Activated CD4-positive, alpha-beta T cell treated with anti-CD3 and anti-CD28 coated beads, Interleukin-2, Interleukin-6, amounts not matched to agents 100 ng/mL and 50 ng/mL, durations not matched to agents 16 hours and 8 hours (primary cell): ENCODE measurements at regions not wholly inside any gene's neighbourhood (a gene's known extent, or its start where the extent isn't known, plus 50 kb on each side); places are given as distances from the start of the nearest gene placed in this dataset.

ENCODE experiments used
- DNase-seq: peaks from one replicate; pipeline ENCODE4 v3.0.0-alpha.2; 2020

- no peak for DNase-seq
Observed at GRCh38 chr6:126091466-126091865, 105.1 kb downstream of the TRMT11 start.

DNA sequence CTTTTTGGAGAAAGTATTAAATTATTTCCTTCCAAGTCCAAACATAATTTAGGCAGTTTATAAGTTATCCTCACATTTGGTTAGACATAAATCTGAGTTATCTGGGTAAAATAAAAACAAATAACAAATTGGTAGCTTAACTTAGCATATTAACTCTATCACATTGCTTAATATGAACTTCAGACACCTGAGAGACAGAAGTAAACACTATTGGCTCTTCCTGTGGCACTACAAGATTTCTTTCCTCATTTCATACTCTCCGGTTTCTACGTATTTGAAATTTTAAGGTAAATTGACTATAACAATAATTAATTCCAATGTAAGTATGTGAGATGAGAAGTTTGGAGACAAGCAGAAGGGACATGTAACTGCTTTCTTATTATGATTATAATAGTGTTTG, 106.8 kb downstream of the TRMT11 start:
- DNase-seq: no peak

DNA sequence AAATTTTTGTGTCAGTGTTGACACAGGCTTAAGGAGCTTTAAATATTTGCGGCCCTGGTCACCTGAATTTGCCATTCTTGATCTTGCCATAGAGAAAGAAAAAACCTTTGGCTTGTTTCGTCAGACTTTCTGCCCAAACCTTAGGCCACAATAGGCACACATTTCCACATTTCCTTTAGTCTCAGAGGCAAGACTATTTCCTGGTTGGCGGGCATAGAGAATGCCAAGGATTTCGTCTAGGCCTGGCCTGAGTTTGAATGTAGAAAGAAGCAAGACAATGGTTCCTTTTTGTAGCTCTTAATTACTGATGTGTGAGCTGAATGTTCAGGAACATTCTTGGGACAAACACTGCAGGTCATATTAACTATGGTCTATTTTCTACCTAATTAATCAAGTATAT, 108.1 kb downstream of the TRMT11 start:
- DNase-seq: no peak

DNA sequence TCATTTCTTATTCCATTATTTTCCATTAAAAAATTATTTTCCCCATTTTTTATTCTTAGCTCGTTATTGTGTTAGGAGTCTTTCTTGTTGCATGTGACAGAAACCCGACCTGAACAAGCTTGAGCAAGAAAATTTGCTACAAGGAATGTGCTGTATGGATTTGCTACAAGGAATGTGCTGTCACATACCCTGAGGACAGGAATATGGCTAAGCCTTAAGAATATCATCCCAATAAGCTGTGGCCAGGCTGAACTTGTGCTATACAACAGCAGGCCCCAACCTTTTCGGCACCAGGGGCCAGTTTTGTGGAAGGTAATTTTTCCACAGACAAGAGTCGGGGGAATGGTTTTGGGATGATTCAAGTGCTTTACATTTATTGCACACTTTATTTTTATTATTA, 114.0 kb downstream of the TRMT11 start:
- no peak for DNase-seq

GRCh38 chr6:126102358-126102757, 116.0 kb downstream of the TRMT11 start:
- no peak for DNase-seq

GRCh38 chr6:126103993-126104392, 117.7 kb downstream of the TRMT11 start:
- DNase-seq: no peak

GRCh38 chr6:126107475-126108166, 121.3 kb downstream of the TRMT11 start:
- no peak for DNase-seq

DNA sequence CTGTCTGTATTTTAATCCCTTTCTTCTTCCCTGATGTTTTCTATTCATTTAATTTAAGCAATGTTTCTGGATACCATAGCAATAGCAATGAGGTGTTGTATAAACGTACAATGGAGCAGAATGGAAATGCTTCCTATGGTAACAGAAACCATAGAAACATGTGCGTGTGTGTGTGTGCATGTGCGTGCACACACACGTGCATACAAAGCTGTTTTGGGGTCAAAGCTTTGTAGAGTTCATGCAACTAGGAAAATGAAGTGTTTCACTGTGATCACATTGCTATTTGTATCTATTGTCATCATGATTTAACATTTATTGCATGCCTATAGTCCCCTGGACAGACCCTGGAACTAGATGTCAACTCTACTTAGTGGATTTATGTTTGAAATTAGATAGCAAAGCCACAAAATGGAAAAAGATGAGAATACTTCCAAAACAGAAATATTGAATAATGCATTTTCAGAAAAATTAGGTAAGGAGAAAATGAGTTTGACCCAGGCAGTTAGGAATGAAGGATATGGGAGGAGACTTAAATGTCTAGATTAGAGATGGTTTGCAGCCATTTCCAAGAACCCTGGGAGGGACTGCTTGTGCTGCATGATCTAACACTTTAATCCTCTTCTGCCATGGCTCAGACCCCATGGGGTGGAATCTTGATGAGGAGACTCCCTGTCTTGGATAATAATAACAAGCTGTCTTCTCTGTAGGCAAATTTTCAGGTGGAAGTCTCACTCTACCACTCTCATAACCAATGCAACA, 124.4 kb downstream of the TRMT11 start:
- DNase-seq: no peak

GRCh38 chr6:126111327-126111726, 125.0 kb downstream of the TRMT11 start:
- no peak for DNase-seq

DNA sequence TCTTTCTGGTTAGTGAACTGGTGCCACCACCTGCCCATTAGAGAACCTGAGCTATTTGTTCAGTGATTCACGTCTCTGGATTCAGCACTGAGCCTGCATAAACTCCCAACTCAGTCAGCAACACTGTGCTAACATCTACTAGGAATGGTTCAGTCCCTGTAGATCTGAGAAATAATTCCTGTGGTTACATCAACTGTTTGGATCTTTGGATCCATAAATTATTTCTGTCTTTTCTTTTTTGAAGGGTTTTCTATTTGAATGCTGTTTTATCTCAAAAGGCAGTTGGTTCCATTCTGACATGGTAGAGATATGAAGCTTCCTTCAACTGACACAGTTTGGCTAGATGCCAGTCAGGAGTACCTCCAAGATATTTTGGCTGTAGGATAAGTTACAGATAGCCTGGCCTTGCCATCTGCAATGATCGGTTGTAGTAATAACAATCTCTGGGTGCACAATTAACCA, 125.9 kb downstream of the TRMT11 start:
- no peak for DNase-seq

DNA sequence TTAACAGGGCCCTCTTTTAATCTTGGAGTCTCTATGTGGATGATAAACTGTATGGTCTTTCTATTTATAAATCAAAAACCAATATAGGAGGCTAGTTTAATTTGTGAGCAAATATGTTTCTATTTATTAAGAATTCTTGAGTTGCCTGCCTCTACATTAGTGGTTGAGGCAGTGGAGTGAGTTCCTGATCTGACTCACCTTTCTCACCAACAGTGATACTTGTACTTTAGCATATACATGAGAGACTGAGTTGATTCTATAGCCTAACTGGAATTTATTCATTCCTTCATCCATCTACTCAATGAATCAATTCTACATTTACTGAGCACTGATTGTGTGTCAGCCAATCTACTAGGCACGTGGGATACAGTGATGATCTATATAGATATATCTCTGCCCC, 126.9 kb downstream of the TRMT11 start:
- peak; percentile 10 for DNase-seq

DNA sequence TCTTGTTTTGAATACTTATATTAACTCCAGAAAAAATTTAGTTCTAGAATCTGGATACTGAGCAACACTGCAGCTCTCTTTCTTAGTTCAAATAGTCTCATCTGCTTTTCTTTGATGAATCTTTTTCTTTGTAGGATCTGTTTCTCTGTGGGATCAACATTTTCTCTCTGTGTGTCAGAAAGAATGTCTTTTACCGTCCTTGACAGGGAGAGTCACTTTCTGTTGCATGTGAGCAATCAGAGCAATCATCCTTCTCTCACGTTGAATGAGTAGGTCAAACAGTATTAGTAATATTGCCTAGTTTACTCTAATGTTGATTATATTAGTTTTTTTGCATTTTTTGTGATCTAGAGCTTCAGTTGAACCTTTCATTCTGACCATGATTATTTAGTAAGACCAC, 130.9 kb downstream of the TRMT11 start:
- DNase-seq: no peak

DNA sequence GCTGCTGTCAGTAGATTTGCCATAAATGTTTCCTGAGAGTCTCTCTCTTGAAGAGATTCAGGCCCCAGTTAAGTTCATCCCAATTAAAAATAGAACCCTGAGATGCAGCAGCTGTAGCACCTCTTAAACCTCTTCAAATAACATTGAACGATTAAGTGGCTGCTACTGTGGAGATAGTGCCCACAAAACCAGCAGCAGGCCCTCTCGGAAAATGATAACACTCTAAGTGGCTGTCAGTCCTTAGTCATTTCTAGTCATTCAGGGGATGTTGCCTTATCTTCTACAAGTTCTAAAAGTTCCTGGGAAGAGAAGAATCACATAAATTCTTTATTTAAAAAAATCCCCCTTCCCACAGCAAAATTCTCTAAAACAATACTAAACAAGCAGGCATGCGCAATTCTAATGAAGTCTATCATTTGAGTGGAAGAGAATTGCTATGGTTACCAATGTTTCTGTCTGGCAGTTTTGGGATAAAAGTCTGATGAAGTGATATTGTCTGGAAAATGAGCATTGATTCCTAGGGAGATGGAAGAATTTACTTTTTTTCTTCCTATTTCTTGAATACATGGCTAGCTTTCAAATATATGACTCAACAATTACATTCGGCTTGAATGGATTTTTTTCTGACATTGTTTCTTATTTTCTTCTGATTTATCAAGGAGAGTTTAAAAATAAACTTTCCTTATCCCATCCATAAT, 131.9 kb downstream of the TRMT11 start:
- DNase-seq: no peak

DNA sequence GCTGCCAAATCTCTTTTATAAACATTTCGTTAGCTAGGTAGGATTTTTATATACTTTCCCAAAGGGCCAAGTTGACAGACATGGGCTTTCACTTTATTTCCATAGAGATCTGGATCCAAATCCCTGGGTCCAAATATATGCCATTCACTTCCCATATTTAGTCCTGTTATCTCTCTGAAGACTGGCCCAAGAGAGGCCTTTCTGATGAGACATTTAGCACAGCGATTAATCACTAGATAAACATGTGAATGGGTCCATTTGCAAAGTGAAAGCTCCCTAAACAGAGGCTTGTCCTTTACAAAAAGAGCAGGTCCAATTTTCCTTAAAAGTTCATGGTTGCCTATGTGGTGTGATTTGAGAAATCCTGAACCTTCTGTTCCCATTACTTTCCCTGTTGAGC, 132.6 kb downstream of the TRMT11 start:
- DNase-seq: no peak

GRCh38 chr6:126123226-126123625, 136.9 kb downstream of the TRMT11 start:
- DNase-seq: no peak

DNA sequence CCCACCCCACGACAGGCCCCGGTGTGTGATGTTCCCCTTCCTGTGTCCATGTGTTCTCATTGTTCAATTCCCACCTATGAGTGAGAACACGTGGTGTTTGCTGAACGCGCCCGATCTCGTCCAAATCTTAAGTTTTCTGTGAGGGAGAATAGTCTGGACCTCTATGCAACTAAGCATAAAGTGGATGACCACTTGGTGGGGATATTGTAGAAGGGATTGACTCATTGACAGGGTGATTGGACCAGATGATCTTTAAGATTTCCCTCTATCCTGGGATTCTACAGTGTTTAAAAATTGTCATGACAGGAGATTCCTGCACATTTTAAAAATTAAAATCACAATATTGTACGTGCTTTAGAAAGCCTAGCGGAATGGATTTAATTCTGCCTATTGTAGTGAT, 141.3 kb downstream of the TRMT11 start:
- no peak for DNase-seq

- DNase-seq: no peak
Observed at GRCh38 chr6:126131246-126131645, 144.9 kb downstream of the TRMT11 start.

DNA sequence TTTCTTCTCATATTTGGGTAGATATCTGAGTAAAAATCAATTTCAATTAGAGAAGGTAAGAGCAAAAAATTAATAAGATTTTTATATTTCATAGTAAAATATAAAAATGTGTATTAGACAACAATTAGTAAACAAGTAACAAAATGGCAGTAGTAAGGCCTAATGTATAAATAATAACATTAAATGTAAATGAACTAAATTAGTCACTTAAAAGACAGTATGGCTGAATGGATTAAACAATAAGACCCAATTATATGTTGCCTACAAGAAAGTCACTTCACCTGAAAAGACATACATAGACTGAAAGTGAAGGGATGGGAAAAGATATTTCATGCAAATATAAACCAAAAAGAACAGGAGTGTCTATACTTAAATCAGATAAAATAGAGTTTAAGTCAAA, 147.6 kb downstream of the TRMT11 start:
- no peak for DNase-seq

GRCh38 chr6:126134491-126134890, 148.2 kb downstream of the TRMT11 start:
- DNase-seq: no peak

- no peak for DNase-seq
Observed at GRCh38 chr6:126140015-126140414, 153.7 kb downstream of the TRMT11 start.

DNA sequence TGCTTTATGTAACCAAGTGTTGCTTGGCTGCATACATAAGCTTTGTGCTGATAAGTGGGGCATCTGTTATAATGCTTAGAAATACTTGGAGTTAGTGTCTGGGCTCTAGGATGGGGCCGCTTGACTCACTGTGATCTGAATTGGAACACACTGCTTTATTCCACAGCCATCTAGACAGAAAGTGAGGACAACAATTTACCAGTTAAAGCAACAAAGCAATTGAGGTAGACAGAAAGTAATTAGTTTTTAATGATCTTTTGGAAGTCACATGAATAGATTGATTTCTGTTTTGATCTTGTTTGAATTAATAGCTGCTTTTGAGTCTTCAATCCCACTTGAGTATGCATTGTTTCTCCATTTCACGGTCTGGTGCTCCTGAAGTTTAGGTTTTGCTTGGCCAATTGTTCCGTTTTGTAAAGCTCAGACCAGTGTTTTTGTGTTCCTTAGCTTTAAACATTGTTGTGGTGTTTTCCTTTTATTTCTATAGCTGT, 157.5 kb downstream of the TRMT11 start:
- DNase-seq: no peak

- no peak for DNase-seq
Observed at GRCh38 chr6:126145351-126145750, 159.0 kb downstream of the TRMT11 start.

DNA sequence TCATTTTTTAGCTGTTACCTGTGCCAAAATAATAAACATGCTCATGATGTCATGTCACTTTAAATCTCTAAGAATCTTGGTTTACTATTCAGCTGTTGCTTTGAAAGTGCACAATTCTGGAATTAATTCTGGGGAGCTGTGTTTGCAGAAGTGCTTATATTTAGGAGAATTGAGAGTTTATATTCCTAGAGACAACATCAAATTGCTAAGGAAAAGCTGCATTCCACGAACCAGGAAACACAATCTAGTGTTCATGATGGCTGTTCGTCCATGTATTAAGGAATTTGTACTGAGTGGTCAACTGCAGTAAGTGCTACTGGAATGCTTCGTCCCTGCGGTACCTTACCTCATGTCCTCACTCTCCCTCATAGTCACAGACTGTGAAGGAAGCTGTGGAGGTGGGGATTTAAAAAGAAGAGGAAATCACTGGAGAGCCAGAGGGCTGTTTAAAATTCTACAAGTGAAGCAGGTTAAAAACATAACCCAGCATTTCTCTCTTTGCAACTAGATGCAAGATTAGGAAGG, 161.0 kb downstream of the TRMT11 start:
- no peak for DNase-seq

GRCh38 chr6:126148853-126149252, 162.5 kb downstream of the TRMT11 start:
- no peak for DNase-seq
